IgD-negative memory B cell (primary cell): ENCODE measurements at regions not wholly inside any gene's neighbourhood (a gene's known extent, or its start where the extent isn't known, plus 50 kb on each side); places are given as distances from the start of the nearest gene placed in this dataset.

Experiments
- H3K27ac Mint-ChIP-seq, 3 donors: one replicate each; pipeline ENCODE4 v1.8.0; 2020 to 2022; ENCODE audit warnings: mild to moderate bottlenecking in 3 of 3, mixed read lengths in 3 of 3, moderate library complexity in 1 of 3
- H3K27me3 Mint-ChIP-seq: one replicate; pipeline ENCODE4 v1.8.0; 2021; ENCODE audit warnings: mixed read lengths
- H3K36me3 Mint-ChIP-seq: one replicate; pipeline ENCODE4 v1.8.0; 2020; ENCODE audit warnings: mild to moderate bottlenecking, mixed read lengths
- H3K4me1 Mint-ChIP-seq, 3 donors: one replicate each; pipeline ENCODE4 v1.8.0; 2020 to 2022; ENCODE audit warnings: mixed read lengths in 3 of 3, mild to moderate bottlenecking in 1 of 3
- H3K4me3 Mint-ChIP-seq, 4 donors: one replicate each; pipeline ENCODE4 v1.8.0; 2020 to 2022; ENCODE audit warnings: mild to moderate bottlenecking in 4 of 4, mixed read lengths in 4 of 4, moderate library complexity in 3 of 4
- H3K9me3 Mint-ChIP-seq, 3 donors: one replicate each; pipeline ENCODE4 v1.8.0; 2020 to 2021; ENCODE audit warnings: mixed read lengths in 3 of 3, mild to moderate bottlenecking in 1 of 3

GRCh38 chr18:28602391-28602790, 425.5 kb upstream of the CDH2 start:
- Mint-ChIP-seq H3K36me3 (no peaks in the 10 kb centered on the region), H3K4me1 (no peaks in the 10 kb centered on the region), H3K27ac (no peak overlapping the region), H3K9me3 (peaks cover 0 to 21% (median 0%) of the 10 kb centered on the region in 3 donors), H3K4me3 (no peak overlapping the region), H3K27me3 (no peaks in the 10 kb centered on the region)

GRCh38 chr18:28594034-28594433, 417.1 kb upstream of the CDH2 start:
- Mint-ChIP-seq H3K36me3 (no peaks in the 10 kb centered on the region), H3K27ac (no peak overlapping the region), H3K4me1 (peaks cover 0 to 2% (median 0%) of the 10 kb centered on the region in 3 donors), H3K9me3 (peaks cover 0 to 6% (median 0%) of the 10 kb centered on the region in 3 donors), H3K27me3 (no peaks in the 10 kb centered on the region), H3K4me3 (no peak overlapping the region)

- Mint-ChIP-seq H3K27ac (no peak overlapping the region), H3K9me3 (peaks cover 0 to 8% (median 4%) of the 10 kb centered on the region in 3 donors), H3K4me3 (no peak overlapping the region), H3K36me3 (no peaks in the 10 kb centered on the region), H3K27me3 (no peaks in the 10 kb centered on the region), H3K4me1 (peaks cover 0 to 2% (median 0%) of the 10 kb centered on the region in 3 donors)
These were observed 412.1 kb upstream of the CDH2 start for GRCh38 chr18:28588884-28589549.

- Mint-ChIP-seq H3K4me1 (no peaks in the 10 kb centered on the region), H3K9me3 (peaks cover 0 to 16% (median 0%) of the 10 kb centered on the region in 3 donors), H3K27ac (no peak overlapping the region), H3K27me3 (no peaks in the 10 kb centered on the region), H3K4me3 (no peak overlapping the region), H3K36me3 (no peaks in the 10 kb centered on the region)
These were observed 407.8 kb upstream of the CDH2 start for GRCh38 chr18:28584731-28585130.

GRCh38 chr18:28582724-28583123, 405.8 kb upstream of the CDH2 start:
- Mint-ChIP-seq H3K4me3 (no peak overlapping the region), H3K9me3 (peaks cover 0 to 19% (median 0%) of the 10 kb centered on the region in 3 donors), H3K36me3 (no peaks in the 10 kb centered on the region), H3K4me1 (no peaks in the 10 kb centered on the region), H3K27ac (no peak overlapping the region), H3K27me3 (no peaks in the 10 kb centered on the region)

- Mint-ChIP-seq H3K4me3 (no peak overlapping the region), H3K9me3 (peaks cover 0 to 19% (median 0%) of the 10 kb centered on the region in 3 donors), H3K27ac (no peak overlapping the region), H3K36me3 (no peaks in the 10 kb centered on the region), H3K27me3 (no peaks in the 10 kb centered on the region), H3K4me1 (no peaks in the 10 kb centered on the region)
These were observed 404.7 kb upstream of the CDH2 start for GRCh38 chr18:28581521-28582071.

- Mint-ChIP-seq H3K4me3 (no peak overlapping the region), H3K36me3 (no peaks in the 10 kb centered on the region), H3K27me3 (no peaks in the 10 kb centered on the region), H3K27ac (no peak overlapping the region), H3K9me3 (peaks cover 0 to 23% (median 5%) of the 10 kb centered on the region in 3 donors), H3K4me1 (no peaks in the 10 kb centered on the region)
These were observed 400.0 kb upstream of the CDH2 start for GRCh38 chr18:28576941-28577340.

GRCh38 chr18:28575123-28575522, 398.2 kb upstream of the CDH2 start:
- no peaks in the 10 kb centered on the region for H3K27me3 Mint-ChIP-seq

GRCh38 chr18:28574175-28574574, 397.2 kb upstream of the CDH2 start:
- no peak overlapping the region for H3K27ac Mint-ChIP-seq
- no peaks in the 10 kb centered on the region for H3K27me3 Mint-ChIP-seq
- no peaks in the 10 kb centered on the region for H3K4me1 Mint-ChIP-seq
- no peaks in the 10 kb centered on the region for H3K36me3 Mint-ChIP-seq
- no peak overlapping the region for H3K4me3 Mint-ChIP-seq
- peaks cover 0 to 13% (median 5%) of the 10 kb centered on the region in 3 donors for H3K9me3 Mint-ChIP-seq

More at GRCh38 chr18:28575123-28575522, 398.2 kb upstream of the CDH2 start:
- Mint-ChIP-seq H3K4me1 (no peaks in the 10 kb centered on the region), H3K27ac (no peak overlapping the region), H3K9me3 (peaks cover 0 to 21% (median 5%) of the 10 kb centered on the region in 3 donors), H3K4me3 (no peak overlapping the region), H3K36me3 (no peaks in the 10 kb centered on the region)

- H3K4me3 Mint-ChIP-seq: no peak overlapping the region
- H3K27ac Mint-ChIP-seq: no peak overlapping the region
- H3K4me1 Mint-ChIP-seq: no peaks in the 10 kb centered on the region
- H3K9me3 Mint-ChIP-seq: peaks cover 0 to 21% (median 5%) of the 10 kb centered on the region in 3 donors
- no peaks in the 10 kb centered on the region for H3K36me3 Mint-ChIP-seq
- H3K27me3 Mint-ChIP-seq: no peaks in the 10 kb centered on the region
These were observed 395.0 kb upstream of the CDH2 start for GRCh38 chr18:28571929-28572328.

GRCh38 chr18:28560331-28560730, 383.4 kb upstream of the CDH2 start:
- H3K4me1 Mint-ChIP-seq: no peaks in the 10 kb centered on the region
- H3K27ac Mint-ChIP-seq: no peak overlapping the region
- peaks cover 2 to 10% (median 3%) of the 10 kb centered on the region in 3 donors for H3K9me3 Mint-ChIP-seq
- H3K36me3 Mint-ChIP-seq: no peaks in the 10 kb centered on the region
- no peak overlapping the region for H3K4me3 Mint-ChIP-seq
- H3K27me3 Mint-ChIP-seq: no peaks in the 10 kb centered on the region

- Mint-ChIP-seq H3K27me3 (no peaks in the 10 kb centered on the region), H3K4me1 (no peaks in the 10 kb centered on the region), H3K4me3 (no peak overlapping the region), H3K9me3 (peaks cover 3 to 16% (median 4%) of the 10 kb centered on the region in 3 donors), H3K27ac (no peak overlapping the region), H3K36me3 (no peaks in the 10 kb centered on the region)
These were observed 382.6 kb upstream of the CDH2 start for GRCh38 chr18:28559511-28559910.

GRCh38 chr18:28541934-28542333, 365.0 kb upstream of the CDH2 start:
- H3K4me1 Mint-ChIP-seq: no peaks in the 10 kb centered on the region
- no peak overlapping the region for H3K4me3 Mint-ChIP-seq
- H3K36me3 Mint-ChIP-seq: no peaks in the 10 kb centered on the region
- H3K9me3 Mint-ChIP-seq: peaks cover 0 to 9% (median 4%) of the 10 kb centered on the region in 3 donors
- no peaks in the 10 kb centered on the region for H3K27me3 Mint-ChIP-seq
- no peak overlapping the region for H3K27ac Mint-ChIP-seq

GRCh38 chr18:28541276-28541930, 364.5 kb upstream of the CDH2 start:
- Mint-ChIP-seq H3K36me3 (no peaks in the 10 kb centered on the region), H3K27ac (no peak overlapping the region), H3K4me1 (no peaks in the 10 kb centered on the region), H3K9me3 (peaks cover 0 to 9% (median 4%) of the 10 kb centered on the region in 3 donors), H3K4me3 (no peak overlapping the region), H3K27me3 (no peaks in the 10 kb centered on the region)

- Mint-ChIP-seq H3K9me3 (peaks cover 2 to 15% (median 3%) of the 10 kb centered on the region in 3 donors), H3K27me3 (no peaks in the 10 kb centered on the region), H3K4me3 (no peak overlapping the region), H3K27ac (no peak overlapping the region), H3K36me3 (peaks cover 3% of the 10 kb centered on the region), H3K4me1 (no peaks in the 10 kb centered on the region)
These were observed 352.7 kb upstream of the CDH2 start for GRCh38 chr18:28529644-28530043.
